ENCODE measurements at regions not wholly inside any gene's neighbourhood (a gene's known extent, or its start where the extent isn't known, plus 50 kb on each side); places are given as distances from the start of the nearest gene placed in this dataset.
"Not testable (repeated sequence)": the region's sequence is repeated elsewhere in the genome, so short reads cannot be mapped to it uniquely, and the experiment has no call there.

- no peak for DNase-seq
Measured at GRCh38 chr6:40146902-40147301, 212.6 kb upstream of the MOCS1 start.

- DNase-seq: no peak
Measured at GRCh38 chr6:40139447-40139846, 205.2 kb upstream of the MOCS1 start.

- no peak for DNase-seq
Measured at GRCh38 chr6:40138273-40138720, 204.0 kb upstream of the MOCS1 start.

GRCh38 chr6:40135491-40136072 lies 201.3 kb upstream of the MOCS1 start:
- DNase-seq: no peak

- not testable (repeated sequence) for DNase-seq
Measured at GRCh38 chr6:40133981-40134380, 199.7 kb upstream of the MOCS1 start.

- DNase-seq: no peak
Measured at GRCh38 chr6:40131675-40132074, 197.4 kb upstream of the MOCS1 start.

- DNase-seq: no peak
Measured at GRCh38 chr6:40128127-40128526, 193.9 kb upstream of the MOCS1 start.

GRCh38 chr6:40125680-40126394 lies 191.6 kb upstream of the MOCS1 start:
- DNase-seq: no peak

GRCh38 chr6:40124924-40125323 lies 190.7 kb upstream of the MOCS1 start:
- DNase-seq: no peak

GRCh38 chr6:40116832-40117231 lies 182.6 kb upstream of the MOCS1 start:
- DNase-seq: no peak

GRCh38 chr6:40112350-40112749 lies 178.1 kb upstream of the MOCS1 start:
- no peak for DNase-seq

- DNase-seq: no peak
Measured at GRCh38 chr6:40108736-40109135, 174.5 kb upstream of the MOCS1 start.

- no peak for DNase-seq
Measured at GRCh38 chr6:40106840-40107239, 172.6 kb upstream of the MOCS1 start.

GRCh38 chr6:40098774-40099173 lies 164.5 kb upstream of the MOCS1 start:
- DNase-seq: no peak

- no peak for DNase-seq
Measured at GRCh38 chr6:40097590-40097989, 163.3 kb upstream of the MOCS1 start.

GRCh38 chr6:40083141-40083920 lies 149.1 kb upstream of the MOCS1 start:
- no peak for DNase-seq

GRCh38 chr6:40082278-40083043 lies 148.2 kb upstream of the MOCS1 start:
- no peak for DNase-seq

GRCh38 chr6:40077736-40078135 lies 143.5 kb upstream of the MOCS1 start:
- DNase-seq: no peak

GRCh38 chr6:40077315-40077714 lies 143.1 kb upstream of the MOCS1 start:
- DNase-seq: no peak

- DNase-seq: no peak
Measured at GRCh38 chr6:40075056-40075590, 140.9 kb upstream of the MOCS1 start.

- DNase-seq: no peak
Measured at GRCh38 chr6:40074306-40075055, 140.2 kb upstream of the MOCS1 start.

GRCh38 chr6:40066372-40066771 lies 132.1 kb upstream of the MOCS1 start:
- DNase-seq: no peak
